GM12875 (cell line): ENCODE measurements at regions not wholly inside any gene's neighbourhood (a gene's known extent, or its start where the extent isn't known, plus 50 kb on each side); places are given as distances from the start of the nearest gene placed in this dataset.

Source experiments
- H3K4me3 ChIP-seq: one replicate; pipeline ENCODE4 v1.5.1; 2011; ENCODE audit warnings: low read depth, low read length, control low read depth
- TF ChIP-seq, protein P1 (sequence below): IDR thresholded peaks from 2 replicates; pipeline ENCODE4 v1.5.1; 2011; ENCODE audit warnings: low read depth, mild to moderate bottlenecking, control low read depth, inconsistent platforms, low read length, moderate library complexity, borderline replicate concordance; ENCODE audit not compliant: insufficient read depth

- TF ChIP-seq, protein P1, sequence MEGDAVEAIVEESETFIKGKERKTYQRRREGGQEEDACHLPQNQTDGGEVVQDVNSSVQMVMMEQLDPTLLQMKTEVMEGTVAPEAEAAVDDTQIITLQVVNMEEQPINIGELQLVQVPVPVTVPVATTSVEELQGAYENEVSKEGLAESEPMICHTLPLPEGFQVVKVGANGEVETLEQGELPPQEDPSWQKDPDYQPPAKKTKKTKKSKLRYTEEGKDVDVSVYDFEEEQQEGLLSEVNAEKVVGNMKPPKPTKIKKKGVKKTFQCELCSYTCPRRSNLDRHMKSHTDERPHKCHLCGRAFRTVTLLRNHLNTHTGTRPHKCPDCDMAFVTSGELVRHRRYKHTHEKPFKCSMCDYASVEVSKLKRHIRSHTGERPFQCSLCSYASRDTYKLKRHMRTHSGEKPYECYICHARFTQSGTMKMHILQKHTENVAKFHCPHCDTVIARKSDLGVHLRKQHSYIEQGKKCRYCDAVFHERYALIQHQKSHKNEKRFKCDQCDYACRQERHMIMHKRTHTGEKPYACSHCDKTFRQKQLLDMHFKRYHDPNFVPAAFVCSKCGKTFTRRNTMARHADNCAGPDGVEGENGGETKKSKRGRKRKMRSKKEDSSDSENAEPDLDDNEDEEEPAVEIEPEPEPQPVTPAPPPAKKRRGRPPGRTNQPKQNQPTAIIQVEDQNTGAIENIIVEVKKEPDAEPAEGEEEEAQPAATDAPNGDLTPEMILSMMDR, result no peak
- H3K4me3 ChIP-seq, result no peak overlapping the region
These were observed 106.6 kb upstream of the RGS17 start for GRCh38 chr6:153237670-153238069.

DNA sequence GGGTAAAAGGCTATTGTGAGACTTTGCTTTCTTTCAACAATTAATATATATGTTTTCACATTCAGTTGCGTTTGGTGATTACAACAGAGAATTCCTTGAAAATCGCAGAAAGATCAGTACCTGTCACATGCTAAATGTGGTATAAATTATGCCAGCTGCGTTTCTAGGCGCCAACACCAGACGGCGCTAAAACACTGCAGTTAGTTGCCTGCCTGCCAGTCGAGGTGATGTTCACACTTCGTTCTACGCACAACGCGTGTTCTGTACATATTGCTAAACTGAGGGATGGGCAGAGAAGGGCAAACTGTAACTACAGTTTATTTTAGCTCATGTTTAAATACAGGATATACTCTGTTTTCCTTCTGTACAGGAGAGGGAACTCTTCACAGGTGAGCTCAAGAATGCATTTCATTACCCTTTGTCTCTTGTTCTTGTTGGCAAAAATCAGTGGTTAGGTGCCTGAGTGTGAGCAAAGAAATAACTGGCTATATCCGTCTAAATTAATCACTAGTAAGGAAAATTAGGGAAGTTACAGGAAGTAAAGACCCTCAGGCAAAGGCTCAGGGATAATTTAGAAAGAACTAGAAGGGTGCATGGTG, 100.1 kb upstream of the RGS17 start:
- TF ChIP-seq, protein P1, result peak; percentile 70
- H3K4me3 ChIP-seq, result no peak overlapping the region

DNA sequence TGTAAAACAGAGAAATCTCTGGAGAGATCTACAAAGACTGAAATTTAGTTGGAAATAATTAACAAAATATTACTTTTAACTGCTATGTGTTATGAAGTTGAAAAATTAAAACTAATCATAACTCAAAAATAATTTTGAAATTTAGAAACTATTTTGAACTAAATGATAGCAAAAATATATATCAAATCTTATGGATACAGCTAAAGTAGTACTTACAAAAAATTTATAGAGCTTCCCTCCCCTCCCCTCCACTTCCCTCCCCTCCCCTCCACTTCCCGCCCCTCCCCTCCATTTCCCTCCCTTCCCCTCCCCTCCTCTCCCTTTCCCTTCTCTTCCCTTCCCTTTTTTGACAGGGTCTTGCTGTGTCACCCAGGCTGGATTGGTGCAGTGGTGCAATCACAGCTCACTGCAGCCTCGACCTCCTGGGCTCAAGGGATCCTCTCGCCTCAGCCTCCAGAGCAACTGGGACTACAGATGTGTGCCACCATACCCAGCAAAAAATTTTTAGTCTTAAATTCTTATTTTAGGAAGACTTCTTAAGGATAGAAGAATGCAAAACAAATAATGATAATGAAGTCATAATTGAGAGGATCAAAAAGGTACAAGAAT, 87.2 kb upstream of the RGS17 start:
- TF ChIP-seq, protein P1, result no peak
- no peak overlapping the region for H3K4me3 ChIP-seq

GRCh38 chr6:153216789-153217188, 85.7 kb upstream of the RGS17 start:
- TF ChIP-seq, protein P1, result no peak
- no peak overlapping the region for H3K4me3 ChIP-seq

DNA sequence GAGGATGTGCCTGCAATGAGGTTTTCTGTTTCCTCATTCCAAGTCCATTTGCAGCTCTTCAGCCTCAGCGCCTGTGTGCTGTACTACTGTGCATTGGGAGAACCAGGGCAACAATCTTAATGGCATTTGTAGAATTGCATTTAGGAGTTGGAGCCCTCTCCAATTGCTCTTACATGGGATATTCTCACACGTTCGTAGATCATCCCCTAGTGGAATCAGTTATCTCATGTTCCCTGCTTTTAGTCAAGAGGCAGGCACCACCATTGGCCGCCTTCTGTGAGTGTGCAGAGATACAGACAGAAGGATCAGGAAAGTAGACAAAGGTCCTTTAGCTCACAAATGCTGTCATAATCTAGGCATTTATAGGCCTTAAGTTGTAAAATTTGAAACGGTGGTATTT, 84.2 kb upstream of the RGS17 start:
- TF ChIP-seq, protein P1, result no peak
- no peak overlapping the region for H3K4me3 ChIP-seq

DNA sequence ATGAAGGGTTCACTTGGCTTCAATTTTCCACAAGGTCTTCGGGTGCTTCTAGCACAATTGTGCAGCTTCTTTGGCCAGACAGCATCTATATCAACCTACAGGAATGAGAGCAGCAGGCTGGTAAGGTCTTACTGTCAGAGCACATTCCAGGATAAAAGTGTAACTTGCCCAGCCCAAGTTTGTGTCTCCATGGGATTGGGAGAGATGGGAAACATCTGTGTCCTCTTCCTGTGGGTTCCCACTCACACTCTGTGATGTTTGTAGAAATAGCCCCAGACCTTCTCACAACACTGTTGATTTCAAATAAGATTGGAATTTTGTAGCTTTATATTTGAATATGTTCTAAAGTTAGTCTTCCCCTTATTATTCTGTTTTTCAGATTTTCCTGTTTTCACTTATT, 83.4 kb upstream of the RGS17 start:
- no peak overlapping the region for H3K4me3 ChIP-seq
- TF ChIP-seq, protein P1, result no peak

DNA sequence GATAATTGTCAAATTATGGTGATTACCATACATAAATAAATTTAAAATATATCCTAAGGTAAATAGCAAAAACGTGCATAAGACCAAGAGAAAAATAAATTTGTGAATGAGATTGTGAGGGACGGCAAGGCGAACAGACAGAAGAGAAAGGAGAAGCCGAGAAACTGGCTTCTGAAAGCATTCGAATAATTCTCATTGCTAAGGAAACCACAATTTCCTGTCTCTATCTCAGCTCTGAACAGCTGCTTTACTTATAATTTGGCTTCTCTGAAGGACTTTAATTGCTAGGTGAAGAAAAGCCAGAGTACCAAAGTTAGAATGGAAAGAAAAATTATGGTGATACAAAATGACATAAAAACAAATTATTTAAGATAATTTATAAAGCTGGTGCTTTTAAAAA, 79.0 kb upstream of the RGS17 start:
- TF ChIP-seq, protein P1, result no peak
- H3K4me3 ChIP-seq, result no peak overlapping the region
